OCI-M1 (cell line): ENCODE measurements at regions not wholly inside any gene's neighbourhood (a gene's known extent, or its start where the extent isn't known, plus 50 kb on each side); places are given as distances from the start of the nearest gene placed in this dataset.

Experiments
- DNase-seq: peaks from one replicate; lab custom pipeline; 2025; lab: John Stamatoyannopoulos, UW

GRCh38 chr11:106461148-106461691 lies 383.8 kb downstream of the AASDHPPT start:
- no peak for DNase-seq

- peak; percentile 0 for DNase-seq
Observed at GRCh38 chr11:106461839-106462545, 384.5 kb downstream of the AASDHPPT start.

- DNase-seq = no peak
Observed at GRCh38 chr11:106463154-106463553, 385.7 kb downstream of the AASDHPPT start.

- DNase-seq = no peak
Observed at GRCh38 chr11:106463796-106464201, 386.3 kb downstream of the AASDHPPT start.

- no peak for DNase-seq
Observed at GRCh38 chr11:106464728-106465127, 387.3 kb downstream of the AASDHPPT start.

- no peak for DNase-seq
Observed at GRCh38 chr11:106466521-106467080, 389.1 kb downstream of the AASDHPPT start.

GRCh38 chr11:106467501-106467900 lies 390.0 kb downstream of the AASDHPPT start:
- DNase-seq = no peak

GRCh38 chr11:106468086-106468485 lies 390.6 kb downstream of the AASDHPPT start:
- no peak for DNase-seq

GRCh38 chr11:106468531-106468930 lies 391.1 kb downstream of the AASDHPPT start:
- DNase-seq = no peak

GRCh38 chr11:106470230-106470629 lies 392.8 kb downstream of the AASDHPPT start:
- DNase-seq = no peak

GRCh38 chr11:106471276-106471675 lies 393.8 kb downstream of the AASDHPPT start:
- DNase-seq = no peak

GRCh38 chr11:106473089-106473722 lies 395.7 kb downstream of the AASDHPPT start:
- no peak for DNase-seq

- no peak for DNase-seq
Observed at GRCh38 chr11:106474274-106474673, 396.8 kb downstream of the AASDHPPT start.

- DNase-seq = no peak
Observed at GRCh38 chr11:106475181-106475580, 397.7 kb downstream of the AASDHPPT start.

GRCh38 chr11:106477776-106478175 lies 400.3 kb downstream of the AASDHPPT start:
- DNase-seq = no peak

GRCh38 chr11:106479646-106480045 lies 402.2 kb downstream of the AASDHPPT start:
- no peak for DNase-seq

GRCh38 chr11:106480581-106481190 lies 403.2 kb downstream of the AASDHPPT start:
- no peak for DNase-seq

- no peak for DNase-seq
Observed at GRCh38 chr11:106482917-106483785, 405.7 kb downstream of the AASDHPPT start.

GRCh38 chr11:106491751-106492150 lies 414.3 kb downstream of the AASDHPPT start:
- no peak for DNase-seq

- DNase-seq = no peak
Observed at GRCh38 chr11:106493751-106494150, 416.3 kb downstream of the AASDHPPT start.

GRCh38 chr11:106495046-106495445 lies 417.6 kb downstream of the AASDHPPT start:
- no peak for DNase-seq

GRCh38 chr11:106496677-106497076 lies 419.2 kb downstream of the AASDHPPT start:
- no peak for DNase-seq
